Activated CD4-positive, alpha-beta T cell treated with anti-CD3 and anti-CD28 coated beads for 36 hours (primary cell): ENCODE measurements at regions not wholly inside any gene's neighbourhood (a gene's known extent, or its start where the extent isn't known, plus 50 kb on each side); places are given as distances from the start of the nearest gene placed in this dataset.

Experiments
- ATAC-seq: fragments of 200-7000 bp; cut with Tn5 transposase; one replicate; pipeline ENCODE4 v1.10.0; 2021; ENCODE audit warnings: mild to moderate bottlenecking, moderate library complexity
- CTCF ChIA-PET: fragments of 350-600 bp; sonication (Branson Sonifier 250); formaldehyde crosslinking; loops from one replicate; lab custom pipeline; 2021; ENCODE audit warnings: antibody characterized with exemption; lab: Charles Lee
- POLR2A ChIA-PET: fragments of 350-600 bp; sonication (Branson Sonifier 250); formaldehyde crosslinking; loops from one replicate; lab custom pipeline; 2021; ENCODE audit warnings: antibody characterized with exemption, inconsistent platforms; lab: Charles Lee
- DNase-seq: peaks from one replicate; pipeline ENCODE4 v3.0.0-alpha.2; 2020
- H3K27ac Mint-ChIP-seq: one replicate; pipeline ENCODE4 v1.8.0; 2021; ENCODE audit warnings: mixed read lengths
- H3K27me3 Mint-ChIP-seq: one replicate; pipeline ENCODE4 v1.8.0; 2021; ENCODE audit warnings: mixed read lengths
- H3K36me3 Mint-ChIP-seq: one replicate; pipeline ENCODE4 v1.8.0; 2021; ENCODE audit warnings: low read depth, mixed read lengths
- H3K4me1 Mint-ChIP-seq: one replicate; pipeline ENCODE4 v1.8.0; 2021; ENCODE audit warnings: mixed read lengths
- H3K4me3 Mint-ChIP-seq: one replicate; pipeline ENCODE4 v1.8.0; 2021; ENCODE audit warnings: mild to moderate bottlenecking, moderate library complexity, mixed read lengths
- H3K9me3 Mint-ChIP-seq: one replicate; pipeline ENCODE4 v1.8.0; 2021; ENCODE audit warnings: low read depth, mixed read lengths
- intact Hi-C, 2 experiments: fragments of 100-400 bp; cut with DNase I in 1 of 2; cut with micrococcal nuclease in 1 of 2; formaldehyde crosslinking; loops; one replicate each; pipeline versions ENCODE4 v1.14.2 to v1.15.1; 2022 to 2024; cut with DNase I, micrococcal nuclease

DNA sequence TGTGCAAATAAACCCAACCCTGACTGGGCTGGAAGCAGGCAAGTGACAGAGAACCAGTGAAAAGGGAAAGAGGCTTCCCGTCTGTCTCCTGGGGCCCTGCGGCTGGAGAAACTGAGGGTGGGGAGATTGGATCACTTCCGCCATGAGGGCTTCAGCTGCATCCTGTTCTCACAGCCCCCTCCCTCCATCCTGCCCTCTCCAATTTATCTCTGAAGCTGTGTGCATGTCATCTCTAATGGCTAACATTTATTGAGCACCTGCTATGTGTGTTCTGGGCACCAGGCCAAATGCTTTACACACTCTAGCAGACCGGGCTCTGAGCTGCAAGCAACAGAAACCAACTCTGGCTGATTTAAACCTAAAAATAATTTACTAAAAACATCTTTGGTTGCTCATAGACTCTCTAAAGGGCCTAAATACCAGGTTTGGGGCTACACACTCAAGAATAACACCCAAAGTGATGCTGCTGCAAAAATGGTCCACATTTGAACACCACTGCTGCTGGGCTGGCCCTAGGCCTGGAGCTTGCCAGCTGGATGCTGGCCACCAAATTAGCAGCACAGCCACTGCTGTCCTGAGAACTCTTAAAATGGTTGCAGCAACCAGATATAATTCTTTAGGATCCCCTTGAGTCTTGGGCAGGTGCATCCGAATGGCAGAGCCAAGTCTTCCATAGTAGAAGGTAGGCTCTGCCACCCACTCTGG, 123.6 kb upstream of the LRFN2 start:
- DNase-seq = no peak
- ChIA-PET POLR2A (no interaction called here), CTCF (no interaction called here)
- Mint-ChIP-seq H3K9me3 (no peaks in the 10 kb centered on the region), H3K27ac (no peak overlapping the region), H3K4me3 (no peak overlapping the region), H3K4me1 (no peaks in the 10 kb centered on the region), H3K27me3 (no peaks in the 10 kb centered on the region), H3K36me3 (no peaks in the 10 kb centered on the region)
- no peak for ATAC-seq
- intact Hi-C loops = no loop called here

DNA sequence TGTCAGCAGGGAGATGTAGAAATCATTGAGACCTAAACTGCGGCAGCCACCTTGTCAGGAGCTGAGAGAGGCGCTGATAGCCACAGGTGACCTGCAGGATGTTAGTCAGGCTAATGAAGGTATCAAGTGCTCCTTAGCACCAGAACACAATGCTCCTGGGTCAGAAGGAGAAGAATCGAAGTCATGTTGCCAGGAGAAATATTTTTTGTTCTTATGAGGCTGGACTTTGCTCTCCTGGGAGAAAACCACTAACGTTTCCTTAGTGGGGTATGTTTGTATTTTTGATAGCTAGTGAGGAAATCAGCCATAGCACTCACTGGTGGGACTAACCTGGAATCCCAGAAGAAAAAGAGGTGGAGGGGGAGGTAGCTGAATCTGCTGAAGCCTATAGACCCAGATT, 120.9 kb upstream of the LRFN2 start:
- intact Hi-C loops = no loop called here
- Mint-ChIP-seq H3K4me1 (no peaks in the 10 kb centered on the region), H3K27me3 (peaks cover 2% of the 10 kb centered on the region), H3K9me3 (no peaks in the 10 kb centered on the region), H3K36me3 (no peaks in the 10 kb centered on the region), H3K4me3 (no peak overlapping the region), H3K27ac (no peak overlapping the region)
- CTCF ChIA-PET = interaction anchor here (0.5 kb wide), 1 partner anchor 134 kb away, joined by 3 read pairs; no protein-coding TSS in a partner anchor
- no peak for DNase-seq
- ATAC-seq = no peak
- POLR2A ChIA-PET = no interaction called here

DNA sequence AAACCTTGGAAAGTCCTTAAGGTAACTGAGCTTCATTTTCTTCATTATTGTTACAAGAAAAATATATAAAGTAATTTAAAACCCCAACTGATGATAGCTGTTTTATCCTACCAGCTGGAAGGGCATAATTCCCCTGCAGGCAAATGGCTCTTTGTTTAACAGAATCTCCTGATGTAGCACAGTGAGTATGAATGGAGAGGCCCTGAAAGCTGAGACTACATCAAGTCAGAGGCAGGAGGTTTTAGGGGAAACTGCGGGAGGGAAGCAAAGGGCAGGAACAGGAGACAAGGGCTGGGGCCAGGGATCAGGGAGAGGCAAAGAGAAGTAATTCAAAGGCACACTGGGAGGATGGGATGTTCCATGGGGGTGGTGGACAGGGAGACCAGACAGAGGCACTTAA, 119.0 kb upstream of the LRFN2 start:
- POLR2A ChIA-PET = no interaction called here
- DNase-seq = no peak
- Mint-ChIP-seq H3K9me3 (no peaks in the 10 kb centered on the region), H3K27me3 (peaks cover 8% of the 10 kb centered on the region), H3K27ac (no peak overlapping the region), H3K4me1 (no peaks in the 10 kb centered on the region), H3K4me3 (no peak overlapping the region), H3K36me3 (no peaks in the 10 kb centered on the region)
- ATAC-seq = no peak
- CTCF ChIA-PET = no interaction called here
- intact Hi-C loops = no loop called here

DNA sequence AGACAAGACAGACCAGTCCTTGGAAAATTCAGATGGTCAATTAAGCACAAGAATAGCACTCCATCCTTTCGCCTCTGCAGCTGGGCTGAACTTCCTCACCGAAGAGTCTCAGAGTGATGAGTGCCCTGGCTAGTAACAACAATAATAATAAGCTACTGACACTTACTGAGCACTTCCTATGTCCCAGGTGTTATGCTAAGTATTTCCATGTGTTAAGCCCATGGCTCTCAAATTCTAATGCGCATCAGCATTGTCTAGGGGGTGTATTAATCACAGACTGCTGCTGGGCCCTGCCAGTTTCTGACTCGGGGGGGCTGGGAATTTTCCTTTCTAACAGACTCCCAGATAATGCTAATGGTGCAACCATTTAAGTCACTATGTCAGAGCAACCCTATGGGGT, 118.2 kb upstream of the LRFN2 start:
- Mint-ChIP-seq H3K9me3 (no peaks in the 10 kb centered on the region), H3K36me3 (no peaks in the 10 kb centered on the region), H3K4me1 (no peaks in the 10 kb centered on the region), H3K4me3 (no peak overlapping the region), H3K27me3 (peaks cover 8% of the 10 kb centered on the region), H3K27ac (no peak overlapping the region)
- DNase-seq = no peak
- ChIA-PET POLR2A (no interaction called here), CTCF (no interaction called here)
- ATAC-seq = no peak
- intact Hi-C loops = no loop called here

DNA sequence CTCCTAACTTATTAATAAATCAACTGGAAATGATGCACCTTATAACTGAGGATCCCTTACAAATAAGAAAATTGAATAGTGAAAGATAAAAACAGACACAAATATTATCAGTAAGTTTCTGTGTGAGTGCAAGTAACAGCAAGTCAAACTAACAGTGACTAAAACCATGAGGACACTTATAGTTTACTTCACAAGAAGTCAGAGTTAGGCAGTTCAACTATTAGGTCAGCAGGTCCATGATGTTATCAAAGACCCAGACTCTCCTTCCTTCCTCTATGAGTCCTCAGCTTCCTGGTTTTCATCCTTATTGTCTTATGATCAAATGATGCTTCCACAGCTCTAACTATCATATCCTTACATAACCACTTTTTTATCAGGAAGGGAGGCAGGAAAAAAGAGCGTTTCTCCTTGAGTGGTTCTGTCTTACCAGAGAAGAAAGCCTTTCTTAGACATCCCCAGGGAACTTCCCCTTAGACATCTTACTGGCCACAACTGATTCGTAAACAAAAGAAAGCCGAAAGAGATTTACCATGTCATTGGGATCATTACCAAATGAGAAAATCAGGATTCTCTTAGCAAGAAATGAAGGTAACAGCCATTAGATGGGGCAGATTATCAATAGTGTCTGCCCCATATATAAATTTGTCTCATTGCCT, 114.3 kb upstream of the LRFN2 start:
- no peak overlapping the region for H3K4me3 Mint-ChIP-seq

DNA sequence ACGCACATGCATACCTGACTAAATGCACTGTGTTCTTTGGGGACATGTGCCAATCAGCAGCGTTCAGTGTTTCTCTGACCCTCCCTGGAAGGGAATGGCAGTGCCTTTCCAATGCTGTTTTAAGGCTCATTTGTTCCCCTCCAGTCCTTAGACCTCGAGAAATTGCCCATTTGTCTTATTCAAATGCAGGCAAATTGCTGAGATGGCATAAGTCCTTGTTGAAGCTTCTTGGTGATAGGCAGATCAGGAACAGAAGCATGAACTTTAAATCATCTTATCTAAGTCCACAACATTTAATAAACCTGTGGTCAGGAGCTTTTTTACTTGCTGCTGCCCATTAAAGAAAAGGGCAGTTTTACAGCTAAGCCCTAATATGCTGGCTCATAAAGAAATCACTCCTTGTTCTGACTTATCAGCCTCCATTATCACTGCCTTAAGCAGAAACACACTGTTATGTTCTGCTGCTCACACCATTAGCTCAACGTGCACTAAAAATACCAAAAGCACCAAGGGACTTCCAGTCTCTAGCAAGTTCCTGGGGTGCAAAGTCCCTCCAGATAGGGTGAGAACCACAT, 112.9 kb upstream of the LRFN2 start:
- Mint-ChIP-seq H3K36me3 (no peaks in the 10 kb centered on the region), H3K4me3 (no peak overlapping the region), H3K27me3 (peaks cover 8% of the 10 kb centered on the region), H3K4me1 (no peaks in the 10 kb centered on the region), H3K27ac (no peak overlapping the region), H3K9me3 (no peaks in the 10 kb centered on the region)
- CTCF ChIA-PET = no interaction called here
- POLR2A ChIA-PET = no interaction called here
- no peak for DNase-seq
- ATAC-seq = no peak
- intact Hi-C loops = no loop called here

More for the DNA sequence above, 114.3 kb upstream of the LRFN2 start:
- CTCF ChIA-PET = no interaction called here
- DNase-seq = no peak
- peaks cover 8% of the 10 kb centered on the region for H3K27me3 Mint-ChIP-seq
- POLR2A ChIA-PET = no interaction called here
- H3K4me1 Mint-ChIP-seq = no peaks in the 10 kb centered on the region
- H3K9me3 Mint-ChIP-seq = no peaks in the 10 kb centered on the region
- H3K27ac Mint-ChIP-seq = no peak overlapping the region
- no peak for ATAC-seq
- H3K36me3 Mint-ChIP-seq = no peaks in the 10 kb centered on the region
- intact Hi-C loops = no loop called here

DNA sequence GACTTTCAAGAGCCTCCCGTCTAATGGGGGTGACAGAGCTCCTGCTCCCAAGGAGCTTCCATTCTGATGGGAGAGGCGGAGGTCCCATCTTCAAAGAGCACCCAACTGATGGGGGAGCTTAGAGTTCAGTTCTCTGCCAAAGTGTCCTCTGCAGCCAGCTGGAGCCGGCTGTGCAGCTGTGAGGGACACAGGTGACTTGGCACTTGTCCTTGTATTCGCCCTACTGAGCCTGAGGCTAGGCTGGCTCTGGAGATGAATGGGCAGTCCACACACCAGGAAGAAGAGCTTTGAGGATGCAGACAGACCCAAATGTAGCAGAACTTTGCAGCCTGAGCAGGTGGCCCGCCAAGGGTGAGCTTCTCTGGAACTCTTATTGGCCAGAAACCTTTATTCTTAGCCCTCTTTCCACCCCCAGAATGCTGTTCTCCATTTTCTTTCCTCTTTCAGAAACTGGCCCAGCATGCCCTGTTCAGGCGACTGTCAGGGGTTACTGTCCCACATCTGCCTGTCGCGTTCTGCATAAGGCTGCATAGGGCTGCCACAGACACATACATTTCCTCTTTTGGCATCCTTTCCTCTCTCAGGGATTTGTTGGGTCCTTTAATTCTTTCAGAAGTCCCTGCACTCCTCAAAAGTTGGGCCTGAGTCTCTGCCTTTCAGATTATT, 108.7 kb upstream of the LRFN2 start:
- H3K27ac Mint-ChIP-seq = no peak overlapping the region
- no peak for ATAC-seq
- H3K9me3 Mint-ChIP-seq = no peaks in the 10 kb centered on the region
- no peaks in the 10 kb centered on the region for H3K4me1 Mint-ChIP-seq
- POLR2A ChIA-PET = no interaction called here
- no peak for DNase-seq
- no peaks in the 10 kb centered on the region for H3K36me3 Mint-ChIP-seq
- H3K4me3 Mint-ChIP-seq = no peak overlapping the region
- no peaks in the 10 kb centered on the region for H3K27me3 Mint-ChIP-seq
- CTCF ChIA-PET = interaction anchor here (0.6 to 1.1 kb wide), 4 partner anchors 17 to 775 kb away, joined by 3 read pairs; no protein-coding TSS in a partner anchor
- intact Hi-C loops = no loop called here

DNA sequence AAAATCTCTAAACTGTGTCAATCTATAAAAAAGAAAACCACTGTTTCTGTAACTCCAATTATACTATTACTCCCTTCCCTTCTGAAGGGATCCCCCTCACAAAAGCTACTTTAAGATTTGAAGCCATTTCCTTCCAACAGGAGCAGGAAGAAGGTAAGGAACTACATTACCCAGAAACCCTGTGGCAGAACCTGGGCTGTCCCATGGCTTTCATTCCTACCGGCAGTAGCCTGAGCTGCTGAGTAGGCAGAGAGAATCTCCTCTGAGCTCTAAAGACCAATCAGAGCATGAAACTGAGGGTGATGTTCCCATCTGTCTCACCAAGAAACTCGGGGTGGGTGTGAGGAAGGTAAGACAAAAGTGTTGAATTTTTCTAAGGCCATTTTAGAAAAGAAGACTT, 108.0 kb upstream of the LRFN2 start:
- CTCF ChIA-PET = interaction anchor here (0.5 to 1.0 kb wide), 3 partner anchors 24 to 437 kb away, joined by 3 read pairs; no protein-coding TSS in a partner anchor
- no peaks in the 10 kb centered on the region for H3K9me3 Mint-ChIP-seq
- intact Hi-C loops = no loop called here
- H3K36me3 Mint-ChIP-seq = no peaks in the 10 kb centered on the region
- DNase-seq = no peak
- peak; percentile 64 for ATAC-seq
- H3K4me1 Mint-ChIP-seq = no peaks in the 10 kb centered on the region
- H3K27me3 Mint-ChIP-seq = no peaks in the 10 kb centered on the region
- no peak overlapping the region for H3K4me3 Mint-ChIP-seq
- no peak overlapping the region for H3K27ac Mint-ChIP-seq
- POLR2A ChIA-PET = interaction anchor here (0.7 kb wide), 1 partner anchor 350 kb away, joined by 7 read pairs; no protein-coding TSS in a partner anchor

DNA sequence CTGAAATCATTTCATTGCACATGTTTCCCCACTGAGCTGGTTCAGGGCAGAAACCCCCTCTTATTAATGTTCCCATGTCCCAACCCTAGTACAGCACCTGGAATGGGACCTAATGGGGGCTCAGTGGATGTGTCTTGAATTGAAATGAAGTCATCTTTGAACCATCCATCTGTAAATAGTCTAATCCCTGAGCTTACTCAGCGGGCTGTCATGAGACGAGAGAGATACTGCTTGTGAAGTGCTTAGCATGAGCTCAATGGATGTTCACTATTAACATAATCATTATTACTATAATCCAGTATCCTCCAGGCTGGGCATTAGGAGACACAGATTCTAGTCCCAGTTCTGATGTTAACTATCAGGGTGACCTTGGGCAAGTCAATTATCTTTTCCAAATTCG, 106.6 kb upstream of the LRFN2 start:
- ATAC-seq = no peak
- Mint-ChIP-seq H3K36me3 (no peaks in the 10 kb centered on the region), H3K4me3 (no peak overlapping the region), H3K27me3 (peaks cover 1% of the 10 kb centered on the region), H3K4me1 (no peaks in the 10 kb centered on the region), H3K9me3 (no peaks in the 10 kb centered on the region), H3K27ac (no peak overlapping the region)
- POLR2A ChIA-PET = no interaction called here
- CTCF ChIA-PET = interaction anchor here (0.5 kb wide), 1 partner anchor 59 kb away, joined by 3 read pairs; no protein-coding TSS in a partner anchor
- intact Hi-C loops = no loop called here
- DNase-seq = no peak

DNA sequence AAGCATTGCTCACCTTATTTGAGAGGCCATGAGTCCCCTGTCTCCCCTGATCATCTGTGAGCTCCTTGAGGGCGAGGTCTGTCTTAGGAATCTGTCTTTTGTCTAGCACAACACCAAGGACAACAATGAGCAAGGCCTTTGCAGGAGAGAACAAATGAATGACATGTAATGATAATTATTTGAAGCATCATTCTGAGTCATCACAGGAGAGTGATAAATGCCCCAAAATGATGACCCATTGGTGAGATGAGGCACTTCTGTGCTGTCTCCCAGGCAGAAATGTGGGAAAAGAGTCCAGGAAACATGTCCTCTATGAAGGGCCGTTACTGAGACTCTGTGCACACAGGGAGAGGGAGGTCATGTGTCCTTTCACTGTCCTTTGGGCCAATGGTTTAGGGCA, 105.2 kb upstream of the LRFN2 start:
- H3K9me3 Mint-ChIP-seq = no peaks in the 10 kb centered on the region
- no peaks in the 10 kb centered on the region for H3K4me1 Mint-ChIP-seq
- no peak for DNase-seq
- intact Hi-C loops = no loop called here
- H3K27ac Mint-ChIP-seq = no peak overlapping the region
- no peak overlapping the region for H3K4me3 Mint-ChIP-seq
- peaks cover 4% of the 10 kb centered on the region for H3K27me3 Mint-ChIP-seq
- CTCF ChIA-PET = no interaction called here
- H3K36me3 Mint-ChIP-seq = no peaks in the 10 kb centered on the region
- ATAC-seq = no peak
- POLR2A ChIA-PET = no interaction called here

DNA sequence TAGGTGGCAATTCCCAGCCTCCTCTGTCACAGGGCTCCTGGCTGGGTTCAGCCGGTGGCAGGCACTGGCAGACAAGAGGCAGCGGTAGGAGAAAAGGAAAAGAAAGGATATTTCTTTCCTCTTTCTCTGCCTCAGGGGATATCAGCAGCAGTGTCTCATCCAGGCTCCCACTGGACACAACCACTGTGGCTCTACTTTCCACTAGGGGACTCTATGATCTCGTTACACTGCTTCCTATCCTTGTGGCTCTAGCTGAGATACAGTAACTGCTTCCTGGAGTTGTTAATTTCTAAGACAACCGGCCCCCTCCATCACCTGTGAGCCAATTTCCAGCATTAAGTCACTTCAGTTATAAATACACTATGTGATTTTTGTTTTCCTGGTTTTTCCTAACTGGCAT, 102.0 kb upstream of the LRFN2 start:
- Mint-ChIP-seq H3K27me3 (peaks cover 15% of the 10 kb centered on the region), H3K27ac (no peak overlapping the region), H3K4me3 (no peak overlapping the region), H3K9me3 (no peaks in the 10 kb centered on the region), H3K36me3 (no peaks in the 10 kb centered on the region), H3K4me1 (no peaks in the 10 kb centered on the region)
- CTCF ChIA-PET = no interaction called here
- POLR2A ChIA-PET = no interaction called here
- no peak for ATAC-seq
- no peak for DNase-seq
- intact Hi-C loops = no loop called here
